ENCODE measurements at regions not wholly inside any gene's neighbourhood (a gene's known extent, or its start where the extent isn't known, plus 50 kb on each side); places are given as distances from the start of the nearest gene placed in this dataset.

GRCh38 chr3:40679290-40679689, 154.5 kb downstream of the ZNF621 start:
- TF ChIP-seq POLR2AphosphoS5 (IDR thresholded peaks at IDR 0.05; ENCODE audit: borderline replicate concordance, low read depth, low read length) (no peak), EZH2 (IDR thresholded peaks at IDR 0.05) (no peak)

Measured in SK-N-MC (cell line).